ENCODE measurements at regions not wholly inside any gene's neighbourhood (a gene's known extent, or its start where the extent isn't known, plus 50 kb on each side); places are given as distances from the start of the nearest gene placed in this dataset.

GRCh38 chr18:72246076-72246475 lies 298.1 kb downstream of the CBLN2 start:
- no peak overlapping the region for H3K4me3 ChIP-seq
- H3K27ac ChIP-seq: no peak overlapping the region
- no peak for TF ChIP-seq CTCF (IDR thresholded peaks at IDR 0.05)
- DNase-seq (ENCODE audit: low spot score): no peak

- DNase-seq (ENCODE audit: low spot score): no peak
- Histone ChIP-seq H3K27ac (no peak overlapping the region), H3K4me3 (no peak overlapping the region)
- TF ChIP-seq CTCF (IDR thresholded peaks at IDR 0.05): no peak
Measured at GRCh38 chr18:72235422-72235821, 308.7 kb downstream of the CBLN2 start.

GRCh38 chr18:72233106-72233505 lies 311.0 kb downstream of the CBLN2 start:
- H3K4me3 ChIP-seq: no peak overlapping the region
- DNase-seq (ENCODE audit: low spot score): no peak

GRCh38 chr18:72232644-72233043 lies 311.5 kb downstream of the CBLN2 start:
- no peak overlapping the region for H3K27ac ChIP-seq
- no peak for DNase-seq (ENCODE audit: low spot score)
- H3K4me3 ChIP-seq: no peak overlapping the region

More at GRCh38 chr18:72233106-72233505, 311.0 kb downstream of the CBLN2 start:
- no peak for TF ChIP-seq CTCF (IDR thresholded peaks at IDR 0.05)
- no peak overlapping the region for H3K27ac ChIP-seq

GRCh38 chr18:72225958-72226357 lies 318.2 kb downstream of the CBLN2 start:
- Histone ChIP-seq H3K27ac (no peak overlapping the region), H3K4me3 (no peak overlapping the region)
- no peak for TF ChIP-seq CTCF (IDR thresholded peaks at IDR 0.05)
- DNase-seq (ENCODE audit: low spot score): no peak

More at GRCh38 chr18:72232644-72233043, 311.5 kb downstream of the CBLN2 start:
- no peak for TF ChIP-seq CTCF (IDR thresholded peaks at IDR 0.05)

GRCh38 chr18:72223733-72224132 lies 320.4 kb downstream of the CBLN2 start:
- no peak overlapping the region for H3K27ac ChIP-seq
- no peak for TF ChIP-seq CTCF (IDR thresholded peaks at IDR 0.05)
- H3K4me3 ChIP-seq: no peak overlapping the region
- no peak for DNase-seq (ENCODE audit: low spot score)

- DNase-seq (ENCODE audit: low spot score): no peak
- Histone ChIP-seq H3K27ac (no peak overlapping the region), H3K4me3 (no peak overlapping the region)
- TF ChIP-seq CTCF (IDR thresholded peaks at IDR 0.05): no peak
Measured at GRCh38 chr18:72208920-72209676, 335.0 kb downstream of the CBLN2 start.
